Neuronal stem cell (in vitro differentiated cells): ENCODE measurements at regions not wholly inside any gene's neighbourhood (a gene's known extent, or its start where the extent isn't known, plus 50 kb on each side); places are given as distances from the start of the nearest gene placed in this dataset.
A peak's percentile ranks its signal among the peaks of the same experiment; 100 is the strongest.

Experiments
- DNase-seq: peaks from one replicate; pipeline ENCODE4 v3.0.0-alpha.2; 2013; ENCODE audit warnings: low spot score
- H2AFZ ChIP-seq: one replicate; pipeline ENCODE4 v1.6.1; 2013; ENCODE audit warnings: mild to moderate bottlenecking, low read length, inconsistent platforms
- H2AK5ac ChIP-seq: 2 replicates; pipeline ENCODE4 v1.6.1; 2013; ENCODE audit warnings: low read depth, mild to moderate bottlenecking, inconsistent platforms, low read length, moderate library complexity, mixed read lengths
- H2BK120ac ChIP-seq: 2 replicates; pipeline ENCODE4 v1.6.1; 2013; ENCODE audit warnings: low read depth, mild to moderate bottlenecking, inconsistent platforms, low read length, moderate library complexity, mixed read lengths
- H2BK12ac ChIP-seq: one replicate; pipeline ENCODE4 v1.6.1; 2013; ENCODE audit warnings: low read length, inconsistent platforms
- H2BK15ac ChIP-seq: 2 replicates; pipeline ENCODE4 v1.6.1; 2013; ENCODE audit warnings: mild to moderate bottlenecking, low read length, inconsistent platforms, mixed read lengths
- H2BK5ac ChIP-seq: one replicate; pipeline ENCODE4 v1.6.1; 2013; ENCODE audit warnings: inconsistent platforms, mild to moderate bottlenecking, low read length, moderate library complexity
- H3K14ac ChIP-seq: one replicate; pipeline ENCODE4 v1.6.1; 2013; ENCODE audit warnings: low read length, inconsistent platforms
- H3K18ac ChIP-seq: 2 replicates; pipeline ENCODE4 v1.6.1; 2013; ENCODE audit warnings: low read length, inconsistent platforms
- H3K23ac ChIP-seq: 2 replicates; pipeline ENCODE4 v1.6.1; 2013; ENCODE audit warnings: low read depth, mild to moderate bottlenecking, mixed read lengths, low read length, inconsistent platforms; ENCODE audit not compliant: poor library complexity
- H3K27ac ChIP-seq: replicated peaks from 3 replicates; pipeline ENCODE4 v1.5.1; 2013; ENCODE audit warnings: low read length, inconsistent platforms
- H3K27me3 ChIP-seq, 3 experiments: 2 replicates each; pipeline ENCODE4 v1.6.1; 2013; ENCODE audit warnings: low read length in 3 of 3, mild to moderate bottlenecking in 2 of 3, inconsistent platforms in 1 of 3, low read depth in 1 of 3, mixed read lengths in 1 of 3, moderate library complexity in 1 of 3; ENCODE audit not compliant: control insufficient read depth in 3 of 3, insufficient read depth in 3 of 3
- H3K36me3 ChIP-seq, 2 donors: replicated peaks in 1 of 2; 2 replicates each; pipeline ENCODE4 v1.6.1; 2013; ENCODE audit warnings: low read length in 2 of 2; ENCODE audit not compliant: control insufficient read depth in 2 of 2, insufficient read depth in 2 of 2
- H3K4ac ChIP-seq: 2 replicates; pipeline ENCODE4 v1.6.1; 2013; ENCODE audit warnings: inconsistent platforms, mild to moderate bottlenecking, low read length, moderate library complexity
- H3K4me1 ChIP-seq, 2 donors: 1 replicate in 1 of 2; 2 replicates in 1 of 2; pipeline ENCODE4 v1.6.1; 2013; ENCODE audit warnings: low read length in 2 of 2, low read depth in 1 of 2; ENCODE audit not compliant: control insufficient read depth in 2 of 2, insufficient read depth in 1 of 2
- H3K4me2 ChIP-seq: one replicate; pipeline ENCODE4 v1.6.1; 2013; ENCODE audit warnings: mild to moderate bottlenecking, low read length, inconsistent platforms; ENCODE audit not compliant: insufficient read depth, poor library complexity, severe bottlenecking
- H3K4me3 ChIP-seq, 2 donors: 2 replicates each; pipeline ENCODE4 v1.5.1; 2013; ENCODE audit warnings: low read length in 2 of 2, mild to moderate bottlenecking in 2 of 2, inconsistent platforms in 1 of 2, moderate library complexity in 1 of 2
- H3K79me1 ChIP-seq: one replicate; pipeline ENCODE4 v1.6.1; 2013; ENCODE audit warnings: low read depth, mild to moderate bottlenecking, inconsistent platforms, low read length, moderate library complexity
- H3K9ac ChIP-seq: one replicate; pipeline ENCODE4 v1.6.1; 2013; ENCODE audit warnings: mild to moderate bottlenecking, low read depth, low read length, inconsistent platforms; ENCODE audit not compliant: poor library complexity
- H3K9me3 ChIP-seq, 2 donors: replicated peaks in 1 of 2; 2 replicates each; pipeline versions ENCODE3 to v1.6.1; 2013; ENCODE audit warnings: low read length in 2 of 2, mild to moderate bottlenecking in 2 of 2, inconsistent platforms in 1 of 2, low read depth in 1 of 2, mixed read lengths in 1 of 2, moderate library complexity in 1 of 2; ENCODE audit not compliant: control insufficient read depth in 2 of 2, insufficient read depth in 1 of 2
- H4K8ac ChIP-seq: one replicate; pipeline ENCODE4 v1.6.1; 2013; ENCODE audit warnings: low read depth, mild to moderate bottlenecking, inconsistent platforms, low read length, moderate library complexity
- H4K91ac ChIP-seq: one replicate; pipeline ENCODE4 v1.6.1; 2013; ENCODE audit warnings: low read length, low read depth, mild to moderate bottlenecking, inconsistent platforms; ENCODE audit not compliant: poor library complexity
- WGBS, 2 donors: extraction: QIAGEN DNeasy Blood & Tissue Kit; methylation state at CpG; one replicate each; pipeline ENCODE4 v1.1.7; 2013; ENCODE audit warnings: missing lambda C conversion rate in 2 of 2, mixed read lengths in 1 of 2; ENCODE audit not compliant: insufficient read length in 2 of 2, insufficient replicate concordance in 1 of 2; ENCODE audit errors: extremely low coverage in 2 of 2; 5-methylcytosine and 5-hydroxymethylcytosine counted together

- no peaks in the 10 kb centered on the region for H3K27me3 ChIP-seq
- peaks cover 6 to 9% of the 10 kb centered on the region in 2 donors for H3K4me1 ChIP-seq
- H4K91ac ChIP-seq = no peak overlapping the region
- no peak overlapping the region for H3K14ac ChIP-seq
- no peaks in the 10 kb centered on the region for H3K36me3 ChIP-seq
- no peak overlapping the region for H3K4me3 ChIP-seq
- no peak overlapping the region for H3K4me2 ChIP-seq
- H3K9ac ChIP-seq = no peak overlapping the region
- no peak overlapping the region for H3K27ac ChIP-seq
- H4K8ac ChIP-seq = no peak overlapping the region
- H3K79me1 ChIP-seq = no peaks in the 10 kb centered on the region
- no peak for DNase-seq
- no peak overlapping the region for H2AK5ac ChIP-seq
- peak overlapping the region; percentile 19 for H2AFZ ChIP-seq
- no peaks in the 10 kb centered on the region for H3K9me3 ChIP-seq
- no peak overlapping the region for H3K4ac ChIP-seq
- no peak overlapping the region for H2BK120ac ChIP-seq
- H2BK5ac ChIP-seq = no peak overlapping the region
- WGBS, 2 donors = no CpG with 5 or more reads among the region's 6 CpGs
- no peak overlapping the region for H2BK12ac ChIP-seq
- no peak overlapping the region for H2BK15ac ChIP-seq
- H3K18ac ChIP-seq = no peak overlapping the region
- H3K23ac ChIP-seq = no peak overlapping the region
Observed at GRCh38 chr2:145751629-145752028, 1231.7 kb upstream of the ZEB2 start.

DNA sequence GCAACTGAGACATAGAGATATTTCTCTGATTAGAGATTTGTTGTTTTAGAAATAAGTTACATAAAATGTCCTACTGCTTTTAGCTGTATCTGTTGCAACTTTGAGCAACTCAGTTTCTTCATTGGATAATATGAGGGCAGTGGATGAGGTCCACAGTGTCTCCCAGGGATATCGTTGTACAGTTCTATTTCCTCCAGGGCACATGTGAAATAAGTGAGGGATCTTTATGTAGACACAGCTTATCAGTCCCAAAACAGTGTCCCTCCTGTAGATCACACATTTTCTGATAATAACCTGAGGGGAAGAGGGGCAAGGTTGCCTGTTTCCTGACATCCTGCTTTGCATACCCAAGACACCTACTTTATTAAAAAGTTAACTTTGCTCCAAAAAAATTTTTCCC lies 1231.2 kb upstream of the ZEB2 start:
- H3K79me1 ChIP-seq = no peaks in the 10 kb centered on the region
- no peaks in the 10 kb centered on the region for H3K27me3 ChIP-seq
- H2BK12ac ChIP-seq = no peak overlapping the region
- H2BK5ac ChIP-seq = no peak overlapping the region
- H4K8ac ChIP-seq = no peak overlapping the region
- peaks cover 6 to 9% of the 10 kb centered on the region in 2 donors for H3K4me1 ChIP-seq
- no peak overlapping the region for H3K4me3 ChIP-seq
- H3K23ac ChIP-seq = no peak overlapping the region
- no peak for DNase-seq
- H2BK120ac ChIP-seq = no peak overlapping the region
- no peak overlapping the region for H2AK5ac ChIP-seq
- H3K36me3 ChIP-seq = no peaks in the 10 kb centered on the region
- H3K4me2 ChIP-seq = no peak overlapping the region
- H2AFZ ChIP-seq = peak overlapping the region; percentile 19
- no peak overlapping the region for H3K27ac ChIP-seq
- no peaks in the 10 kb centered on the region for H3K9me3 ChIP-seq
- H4K91ac ChIP-seq = no peak overlapping the region
- H3K18ac ChIP-seq = no peak overlapping the region
- H2BK15ac ChIP-seq = no peak overlapping the region
- H3K4ac ChIP-seq = no peak overlapping the region
- WGBS, 2 donors = no CpG with 5 or more reads among the region's 1 CpG
- no peak overlapping the region for H3K9ac ChIP-seq
- H3K14ac ChIP-seq = no peak overlapping the region

DNA sequence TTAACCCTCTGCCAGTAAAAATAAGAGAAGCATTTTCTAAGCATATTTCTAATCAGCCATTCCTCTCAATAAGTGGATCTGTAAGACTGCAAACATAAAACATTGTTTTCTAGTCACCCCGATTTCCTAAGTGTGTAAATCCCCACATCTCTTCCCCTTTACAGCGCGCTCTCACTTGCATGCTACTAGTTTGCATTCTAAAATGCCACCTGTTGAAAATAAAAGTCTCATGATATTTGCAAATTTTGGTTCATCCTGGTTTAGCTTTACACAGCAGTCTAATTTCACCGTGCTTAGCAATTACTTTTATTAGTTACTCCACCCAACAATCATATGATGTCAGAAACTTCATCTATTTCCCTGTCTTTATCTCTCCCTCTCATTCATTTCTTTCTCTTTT lies 1230.7 kb upstream of the ZEB2 start:
- no CpG with 5 or more reads among the region's 4 CpGs for WGBS, 2 donors
- Histone ChIP-seq H3K4me3 (no peak overlapping the region), H3K9ac (no peak overlapping the region), H3K4me1 (peaks cover 6 to 9% of the 10 kb centered on the region in 2 donors), H3K4me2 (no peak overlapping the region), H3K23ac (no peak overlapping the region), H3K27me3 (no peaks in the 10 kb centered on the region), H2AFZ (no peak overlapping the region), H3K18ac (no peak overlapping the region), H4K91ac (no peak overlapping the region), H3K9me3 (no peaks in the 10 kb centered on the region), H3K4ac (no peak overlapping the region), H2BK12ac (no peak overlapping the region), H4K8ac (no peak overlapping the region), H3K36me3 (no peaks in the 10 kb centered on the region), H2BK5ac (no peak overlapping the region), H2AK5ac (no peak overlapping the region), H3K14ac (no peak overlapping the region), H2BK15ac (no peak overlapping the region), H3K27ac (no peak overlapping the region), H3K79me1 (no peaks in the 10 kb centered on the region), H2BK120ac (no peak overlapping the region)
- no peak for DNase-seq

- no peak overlapping the region for H3K23ac ChIP-seq
- H3K4ac ChIP-seq = no peak overlapping the region
- no peak overlapping the region for H2BK120ac ChIP-seq
- no peak overlapping the region for H2BK5ac ChIP-seq
- H3K27ac ChIP-seq = no peak overlapping the region
- no peak overlapping the region for H4K91ac ChIP-seq
- no peaks in the 10 kb centered on the region for H3K36me3 ChIP-seq
- WGBS, 2 donors = no CpG with 5 or more reads among the region's 2 CpGs
- no peak overlapping the region for H3K9ac ChIP-seq
- H2BK12ac ChIP-seq = no peak overlapping the region
- no peaks in the 10 kb centered on the region for H3K79me1 ChIP-seq
- no peak for DNase-seq
- H3K9me3 ChIP-seq = no peaks in the 10 kb centered on the region
- H2AFZ ChIP-seq = no peak overlapping the region
- no peak overlapping the region for H3K4me3 ChIP-seq
- peaks cover 6 to 9% of the 10 kb centered on the region in 2 donors for H3K4me1 ChIP-seq
- no peak overlapping the region for H3K18ac ChIP-seq
- no peak overlapping the region for H4K8ac ChIP-seq
- H2BK15ac ChIP-seq = no peak overlapping the region
- no peak overlapping the region for H3K4me2 ChIP-seq
- no peak overlapping the region for H3K14ac ChIP-seq
- H2AK5ac ChIP-seq = no peak overlapping the region
- H3K27me3 ChIP-seq = no peaks in the 10 kb centered on the region
Observed at GRCh38 chr2:145750144-145750543, 1230.2 kb upstream of the ZEB2 start.
